CD4-positive, alpha-beta T cell treated with Interleukin-6 at 100 ng/mL for 8 hours (primary cell): ENCODE measurements at regions not wholly inside any gene's neighbourhood (a gene's known extent, or its start where the extent isn't known, plus 50 kb on each side); places are given as distances from the start of the nearest gene placed in this dataset.
"Not testable (repeated sequence)": the region's sequence is repeated elsewhere in the genome, so short reads cannot be mapped to it uniquely, and the experiment has no call there.

Experiments
- DNase-seq: peaks from one replicate; pipeline ENCODE4 v3.0.0-alpha.2; 2020; ENCODE audit warnings: mixed read lengths, low spot score

GRCh38 chr7:37617406-37617805, 66.2 kb upstream of the GPR141 start:
- not testable (repeated sequence) for DNase-seq

GRCh38 chr7:37633048-37633447, 50.5 kb upstream of the GPR141 start:
- DNase-seq, result no peak
